HG03520 (cell line): ENCODE measurements at regions not wholly inside any gene's neighbourhood (a gene's known extent, or its start where the extent isn't known, plus 50 kb on each side); places are given as distances from the start of the nearest gene placed in this dataset.
"Not testable (repeated sequence)": the region's sequence is repeated elsewhere in the genome, so short reads cannot be mapped to it uniquely, and the experiment has no call there.

Source experiments
- ATAC-seq: cut with Tn5 transposase; IDR thresholded peaks from one replicate; pipeline ENCODE4 v1.9.1; 2021; ENCODE audit warnings: mild to moderate bottlenecking, moderate library complexity; ENCODE audit not compliant: unreplicated experiment

DNA sequence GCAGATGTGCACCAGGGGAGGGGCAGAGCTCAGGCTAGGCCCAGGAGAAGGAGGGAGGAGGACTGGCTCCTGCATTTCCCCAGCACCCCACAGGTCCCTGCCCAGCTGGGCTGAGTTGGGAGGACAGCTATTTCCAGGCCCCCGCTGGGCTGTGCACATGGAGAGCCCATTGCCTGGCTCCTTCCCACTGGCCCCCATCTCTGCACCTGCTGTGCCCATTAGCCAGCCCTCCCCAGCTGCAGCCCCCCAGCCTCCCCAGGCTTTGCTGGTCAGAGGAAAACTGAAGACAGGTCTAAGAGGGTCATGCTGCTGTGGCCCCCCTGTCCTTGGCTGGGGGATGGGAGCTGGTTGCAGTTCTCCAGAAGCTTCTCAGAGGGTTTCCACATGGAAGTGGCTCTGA, 81.8 kb upstream of the SHANK2 start:
- ATAC-seq, result no peak

DNA sequence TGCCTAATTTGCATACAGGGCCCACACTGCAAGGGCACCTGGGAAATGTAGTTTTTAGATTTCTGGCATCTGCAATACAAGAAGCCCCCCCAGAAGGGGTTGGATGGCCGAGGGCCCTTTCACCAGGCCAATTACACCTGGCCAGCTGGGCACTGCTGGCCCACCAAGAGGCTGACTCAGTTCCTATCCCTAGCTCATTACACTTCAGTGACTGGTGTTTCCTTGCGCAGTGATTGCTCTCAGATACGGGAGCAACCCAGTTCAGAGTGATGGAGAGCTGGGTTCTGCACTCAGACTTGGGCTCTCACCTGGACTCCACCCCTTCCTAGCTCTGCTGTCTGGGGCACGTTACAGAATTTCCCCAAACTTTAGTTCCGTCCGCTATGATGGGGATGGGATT, 81.1 kb upstream of the SHANK2 start:
- no peak for ATAC-seq

DNA sequence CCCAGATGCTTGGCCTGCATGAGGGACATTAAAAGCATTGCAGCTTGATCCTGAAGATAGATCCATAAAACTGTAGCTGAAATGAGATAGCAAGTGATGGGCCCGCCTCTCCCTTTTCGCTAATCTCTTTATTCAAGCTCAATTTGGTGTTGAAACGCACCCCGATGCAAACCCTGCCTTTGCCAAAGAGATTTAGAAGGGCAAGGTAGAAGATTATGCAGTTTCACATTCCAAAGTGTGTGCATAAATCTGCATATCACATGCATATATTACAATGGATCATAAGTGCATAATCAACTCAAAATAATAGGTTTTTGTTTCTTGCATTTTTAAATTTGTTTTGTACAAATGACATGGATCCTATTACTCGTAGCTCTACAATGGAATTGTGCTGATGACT, 80.1 kb upstream of the SHANK2 start:
- no peak for ATAC-seq

DNA sequence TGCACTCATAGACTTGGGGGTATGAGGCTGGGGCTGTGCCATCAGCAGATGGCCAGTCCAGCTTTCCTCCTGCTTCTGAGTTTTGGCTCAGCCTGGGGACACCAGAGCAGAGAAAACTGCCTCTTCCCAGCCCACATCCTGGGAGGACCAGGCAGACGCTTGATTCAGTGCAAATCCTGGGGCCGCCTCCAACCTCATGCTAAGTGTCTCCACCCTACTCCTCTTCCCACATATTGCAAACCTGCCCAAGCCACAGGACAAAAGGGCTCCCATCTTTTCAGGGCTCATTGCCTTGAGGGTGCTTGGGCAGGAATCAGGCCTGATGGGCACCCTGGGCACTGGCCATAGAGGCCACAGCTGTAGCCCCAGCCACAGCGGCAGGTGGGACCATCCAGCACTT, 79.7 kb upstream of the SHANK2 start:
- ATAC-seq, result no peak

DNA sequence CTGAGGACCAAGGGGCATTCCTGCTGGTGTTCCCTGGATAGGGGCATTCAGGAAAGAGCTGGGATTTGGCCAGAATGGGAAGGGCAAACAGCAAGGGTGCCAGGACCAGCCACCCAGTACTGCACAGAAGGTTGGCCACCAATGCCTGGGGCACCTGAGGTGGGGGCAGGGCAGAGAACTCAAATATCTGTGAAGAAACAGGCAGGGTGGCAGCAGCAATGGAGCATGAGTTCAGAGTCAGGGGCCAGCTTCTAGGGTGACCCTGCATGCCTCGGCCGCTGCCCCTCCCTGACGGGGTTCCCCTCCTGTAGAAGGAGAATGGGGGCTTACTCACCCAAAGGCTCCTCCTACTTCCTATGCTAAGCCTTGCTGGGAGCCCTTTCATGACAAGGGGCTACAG, 79.3 kb upstream of the SHANK2 start:
- ATAC-seq, result no peak

DNA sequence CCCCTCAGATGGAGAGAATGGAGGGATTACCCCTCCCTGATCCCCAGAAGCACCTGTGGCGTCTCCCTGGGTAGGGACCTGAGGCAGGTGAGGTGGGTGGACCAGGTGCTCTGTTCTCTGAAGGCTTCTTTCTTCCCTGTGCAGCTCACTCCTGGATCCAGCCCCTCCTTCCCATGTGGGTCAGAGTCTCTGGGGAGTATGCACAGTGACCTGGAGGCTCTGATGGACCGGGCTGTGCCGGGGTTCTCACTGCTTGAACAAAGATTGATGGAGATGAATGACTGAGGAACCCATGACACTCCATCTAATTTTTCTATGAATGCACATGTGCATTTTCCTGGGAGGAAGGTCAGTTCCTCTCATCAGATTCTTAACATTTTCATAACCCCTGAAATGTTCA, 78.6 kb upstream of the SHANK2 start:
- no peak for ATAC-seq

DNA sequence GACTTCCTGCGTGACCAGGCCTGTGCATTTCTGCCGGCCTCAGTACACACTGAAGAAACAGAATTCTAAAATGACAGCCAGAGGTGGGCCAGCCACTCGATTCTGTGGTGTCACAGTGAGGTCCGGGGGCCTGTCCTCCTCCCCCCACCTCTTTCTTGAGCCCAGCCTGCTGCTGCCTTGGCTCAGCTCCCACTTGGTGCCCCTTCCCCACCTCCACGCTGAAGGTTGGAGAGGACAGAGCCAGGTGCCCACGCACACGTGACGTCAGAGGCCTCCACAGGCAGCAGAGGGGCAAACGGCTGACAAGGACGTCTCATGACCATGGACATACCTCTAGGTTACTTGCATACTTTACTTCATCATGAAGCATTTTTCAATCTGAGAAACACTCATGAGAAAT, 78.0 kb upstream of the SHANK2 start:
- no peak for ATAC-seq

DNA sequence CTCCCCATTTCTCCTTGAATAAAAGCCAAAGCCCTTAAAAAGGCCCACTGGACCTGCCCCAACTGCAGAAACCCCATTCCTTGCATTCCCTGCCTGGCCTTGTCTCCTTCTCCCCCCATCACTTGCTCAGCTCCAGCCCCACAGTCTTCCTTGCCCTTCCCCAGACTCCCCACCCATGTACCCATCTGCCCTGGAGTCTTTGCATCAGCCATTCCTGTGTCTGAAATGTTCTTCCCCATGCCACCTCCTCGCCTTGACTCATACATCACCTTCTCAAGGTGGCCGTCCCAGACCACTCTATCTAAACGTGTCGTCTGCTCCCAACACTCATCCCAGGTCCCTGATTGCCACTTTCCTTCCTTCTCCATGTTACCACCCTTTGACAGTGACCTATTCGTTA, 77.4 kb upstream of the SHANK2 start:
- ATAC-seq, result no peak

DNA sequence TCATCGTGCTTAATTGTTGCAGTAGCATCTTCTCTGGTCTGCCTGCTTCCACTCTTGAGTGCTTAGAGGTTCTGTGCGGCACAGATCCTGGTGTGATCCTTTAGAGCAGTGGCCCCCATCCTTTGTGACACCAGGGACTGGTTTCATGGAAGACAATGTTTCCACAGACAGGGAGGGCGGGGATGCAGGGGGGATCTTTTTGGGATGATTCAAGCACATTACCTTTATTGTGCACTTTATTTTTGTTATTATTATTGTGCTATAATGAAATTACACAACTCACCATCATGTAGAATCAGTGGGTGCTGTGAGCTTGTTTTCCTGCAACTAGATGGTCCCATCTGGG, 76.8 kb upstream of the SHANK2 start:
- no peak for ATAC-seq

DNA sequence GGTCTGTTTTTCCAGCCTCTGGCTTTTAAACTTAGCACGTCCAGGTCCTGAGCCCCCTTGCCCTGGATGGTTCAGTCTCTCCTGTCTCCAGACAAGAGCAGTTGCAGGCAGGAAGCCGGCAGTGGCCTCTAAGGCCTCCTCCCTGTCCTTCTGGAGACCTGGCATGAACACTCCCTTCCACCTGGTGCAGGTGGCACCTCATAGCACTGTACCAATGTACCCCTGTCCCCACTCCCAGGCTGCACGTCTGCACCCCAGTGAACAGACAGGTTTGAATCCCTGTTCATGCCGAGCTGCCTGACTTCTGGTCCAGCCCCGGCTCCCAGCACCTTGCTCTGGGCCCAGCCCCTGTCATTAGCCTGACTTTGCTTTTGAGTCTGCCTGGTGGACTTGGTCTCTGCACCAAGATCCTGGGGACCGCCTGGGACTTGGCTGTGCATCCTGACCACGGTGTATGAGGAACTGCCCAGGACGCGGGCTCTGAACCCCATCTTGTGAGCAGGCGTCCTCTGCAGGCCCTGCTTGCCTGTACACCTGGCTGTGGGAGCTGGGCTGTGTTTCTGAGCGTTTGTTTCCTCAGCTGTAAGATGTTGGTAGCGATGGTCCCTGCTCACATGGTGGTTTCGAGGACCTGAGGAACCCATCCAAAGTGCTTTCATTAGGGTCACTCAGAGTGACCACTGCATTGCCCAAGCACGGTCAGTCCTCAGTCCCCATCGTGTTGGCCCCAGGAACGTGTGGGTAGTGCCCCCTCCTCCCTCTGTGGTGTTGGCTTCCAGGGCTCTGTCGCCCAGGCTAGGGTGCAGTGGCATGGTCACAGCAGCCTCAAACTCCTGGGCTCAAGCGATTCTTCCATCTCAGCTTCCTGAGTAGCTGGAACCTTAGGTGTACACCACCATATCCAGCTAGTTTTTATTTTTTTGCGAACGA, 75.0 kb upstream of the SHANK2 start:
- no peak for ATAC-seq

DNA sequence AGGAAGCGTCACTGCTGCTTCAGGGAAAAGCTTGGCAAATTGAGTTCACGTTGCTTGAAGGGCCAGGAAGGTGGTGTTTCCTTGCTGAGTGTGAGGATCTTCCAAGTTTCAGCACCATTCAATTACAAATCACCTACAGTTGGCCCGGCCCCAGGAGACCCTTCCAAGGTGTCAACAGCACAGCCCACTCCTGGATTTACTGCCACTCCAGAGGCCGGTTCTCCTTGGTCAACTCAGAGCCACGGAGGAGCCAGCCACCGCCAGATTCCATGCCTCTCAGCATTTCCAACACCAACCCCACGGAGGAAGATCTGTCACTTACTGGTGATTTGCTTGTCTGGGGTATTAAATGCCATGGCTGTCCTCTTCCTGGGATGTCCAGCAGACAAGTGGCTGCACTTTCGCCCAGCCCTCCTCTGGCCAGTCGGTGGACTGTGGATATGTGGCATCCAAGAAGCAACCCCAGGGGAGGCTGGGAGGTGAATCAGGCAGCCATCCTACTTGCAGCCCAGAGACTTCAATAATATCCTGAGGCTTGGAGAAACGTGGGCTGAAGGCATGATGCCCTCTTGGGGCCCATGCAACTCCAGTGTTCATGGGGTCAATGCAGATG, 74.1 kb upstream of the SHANK2 start:
- no peak for ATAC-seq

DNA sequence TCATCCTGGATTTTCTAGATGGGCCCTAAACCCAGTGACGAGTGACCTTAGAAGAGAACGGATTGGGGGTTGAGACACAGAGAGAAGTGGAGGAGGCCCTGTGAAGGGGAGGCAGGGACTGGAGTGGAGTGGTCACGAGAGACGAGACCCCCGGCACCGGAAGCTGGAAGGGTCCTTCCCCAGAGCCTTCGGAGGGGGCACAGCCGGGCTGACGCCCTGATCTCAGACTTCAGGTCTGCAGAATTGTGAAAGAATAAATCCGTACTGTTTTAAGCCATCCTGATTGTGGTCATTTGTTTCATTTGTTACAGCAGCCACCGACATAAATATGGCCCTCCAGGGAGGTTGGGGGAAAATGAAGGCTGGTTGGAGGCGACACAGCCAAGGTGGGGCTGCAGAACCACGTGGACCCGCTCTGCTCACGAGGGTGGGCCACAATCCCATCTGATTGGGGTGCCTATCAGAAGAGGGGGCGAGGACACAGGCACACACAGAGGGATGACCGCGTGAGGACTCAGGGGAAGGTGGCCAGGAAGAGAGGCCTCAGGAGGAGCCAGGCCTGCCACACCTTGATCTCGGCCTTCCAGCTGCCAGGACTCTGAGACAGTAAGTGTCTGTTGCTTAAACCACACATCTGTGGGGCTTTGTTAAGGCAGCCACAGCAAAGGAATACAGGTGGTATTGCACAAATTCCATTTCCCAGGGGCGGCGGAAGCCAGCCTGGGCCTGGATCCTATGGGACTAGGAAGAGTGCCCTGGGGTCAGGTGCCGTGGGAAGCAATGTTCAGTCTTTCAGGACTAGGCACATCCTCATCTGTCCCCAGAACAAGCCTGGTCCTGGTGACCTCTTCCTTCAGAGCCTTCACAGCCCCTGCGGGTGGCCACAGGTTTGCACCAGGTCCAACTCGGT, 73.3 kb upstream of the SHANK2 start:
- ATAC-seq, result no peak

DNA sequence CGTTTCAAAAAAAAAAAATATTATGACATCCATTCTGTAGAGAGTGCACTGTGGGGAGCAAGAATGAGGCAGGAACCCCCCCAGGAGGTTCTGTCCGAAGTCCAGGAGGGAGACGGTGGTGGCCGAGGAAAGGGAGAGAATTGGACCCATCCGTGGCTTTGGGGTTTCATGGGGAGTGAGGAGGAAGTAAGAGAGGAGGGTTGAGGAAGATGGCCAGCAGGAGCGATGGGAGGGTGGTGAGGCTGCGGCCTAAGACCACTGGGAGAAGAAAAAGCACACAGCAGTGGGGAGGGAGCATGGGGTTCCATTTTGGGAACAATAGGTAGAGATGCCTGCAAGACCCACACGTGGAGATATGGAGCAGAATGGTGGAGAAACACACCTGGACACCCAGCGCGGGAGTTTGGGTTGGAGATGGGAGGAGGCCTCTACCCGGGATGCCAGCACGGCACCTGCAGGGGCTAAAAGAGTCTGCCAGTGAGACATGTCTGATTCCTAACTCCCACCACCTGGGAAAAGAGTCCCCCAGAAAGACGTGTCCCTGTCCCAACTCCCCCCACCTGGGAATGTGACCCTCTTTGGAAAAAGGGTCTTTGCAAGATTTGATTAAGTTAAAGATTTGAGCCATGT, 72.5 kb upstream of the SHANK2 start:
- ATAC-seq, result no peak

DNA sequence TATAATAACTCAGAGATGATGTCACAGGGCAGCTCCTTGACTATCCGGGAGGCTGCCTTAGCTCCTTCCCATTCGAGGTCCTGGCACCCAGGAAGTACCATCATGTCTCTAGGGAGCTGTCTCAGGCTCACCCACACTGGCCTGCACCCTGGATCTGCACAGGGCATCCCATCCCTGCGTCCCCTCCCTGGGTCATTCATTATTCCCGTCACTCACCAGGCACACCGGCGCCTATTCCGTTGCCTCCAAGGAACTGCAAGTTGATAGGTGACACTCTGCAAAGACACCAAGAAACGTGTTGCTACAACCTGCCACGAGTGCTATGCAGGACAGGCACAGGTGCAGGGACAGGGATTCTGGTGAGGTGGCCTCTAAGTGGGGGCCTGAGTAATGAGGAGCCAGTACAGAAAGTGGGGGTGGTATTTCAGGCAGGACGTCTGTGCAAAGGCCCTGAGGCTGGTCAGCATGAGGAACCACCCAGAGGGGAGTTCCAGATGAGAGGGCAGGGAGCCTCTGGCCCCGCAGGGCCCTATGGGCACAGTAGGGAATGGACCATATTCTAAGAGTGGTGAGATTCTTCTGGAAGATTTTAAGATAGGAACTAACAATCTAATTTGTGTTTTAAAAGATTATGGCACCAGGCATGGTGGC, 71.6 kb upstream of the SHANK2 start:
- no peak for ATAC-seq

DNA sequence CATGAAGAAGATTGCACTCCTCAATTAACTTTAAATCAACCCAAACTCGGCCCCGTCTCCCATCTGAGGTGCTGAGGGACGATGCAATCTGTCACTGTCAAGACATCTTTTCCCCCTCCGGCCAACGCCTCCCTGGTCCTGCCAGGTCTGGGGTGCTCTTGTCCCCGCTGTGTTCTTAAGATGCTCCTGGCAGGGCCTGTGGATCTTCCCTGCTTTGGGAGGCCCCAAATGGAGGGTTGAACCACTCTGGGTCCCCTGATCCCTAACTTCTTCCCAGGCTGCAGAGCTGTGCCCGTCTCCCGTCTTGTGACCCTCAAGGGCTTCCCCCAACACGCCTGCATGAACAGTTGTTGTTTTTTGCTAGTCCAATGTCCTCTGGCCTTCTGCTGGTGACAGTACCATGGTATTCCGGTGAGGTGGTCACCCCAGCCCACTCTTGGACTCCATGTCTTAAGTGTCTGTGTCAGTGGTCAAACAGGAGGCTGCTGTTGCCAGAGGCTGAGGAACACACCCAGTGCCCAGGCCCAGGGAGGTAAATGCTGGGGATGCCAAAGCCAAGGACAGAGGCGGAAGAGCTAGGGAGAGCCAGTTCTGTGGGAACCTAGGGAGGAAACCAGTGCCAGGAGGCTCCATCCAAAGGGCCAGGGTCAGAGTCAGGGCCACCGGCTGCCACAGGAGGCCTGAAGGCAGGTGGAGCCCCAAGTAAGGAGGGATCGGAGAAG, 70.6 kb upstream of the SHANK2 start:
- no peak for ATAC-seq

DNA sequence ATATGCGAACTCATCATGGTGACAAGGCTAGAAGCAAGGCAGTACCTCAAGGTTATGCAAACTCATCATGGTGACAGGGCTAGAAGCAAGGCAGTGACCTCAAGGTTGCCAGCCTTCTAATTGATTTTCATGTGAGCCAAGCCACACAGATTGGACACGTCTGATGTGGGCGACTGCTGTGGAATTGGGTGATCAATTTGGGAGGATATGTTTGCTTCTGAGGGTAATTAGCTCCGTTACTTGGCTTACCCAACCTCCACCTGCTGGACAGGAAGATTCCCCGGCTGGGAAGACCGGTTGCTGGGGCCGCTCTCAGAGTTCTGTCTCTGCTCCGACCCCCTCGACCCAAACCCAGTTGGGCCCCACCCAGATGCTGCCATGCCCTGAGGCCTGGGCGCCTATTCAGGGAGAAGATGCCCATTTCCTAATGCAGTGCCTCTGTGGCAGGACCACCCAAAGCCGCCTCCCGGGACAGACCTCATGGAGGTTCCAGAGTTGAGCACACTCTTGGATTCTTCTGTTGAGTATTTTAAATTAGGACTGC, 69.9 kb upstream of the SHANK2 start:
- no peak for ATAC-seq

DNA sequence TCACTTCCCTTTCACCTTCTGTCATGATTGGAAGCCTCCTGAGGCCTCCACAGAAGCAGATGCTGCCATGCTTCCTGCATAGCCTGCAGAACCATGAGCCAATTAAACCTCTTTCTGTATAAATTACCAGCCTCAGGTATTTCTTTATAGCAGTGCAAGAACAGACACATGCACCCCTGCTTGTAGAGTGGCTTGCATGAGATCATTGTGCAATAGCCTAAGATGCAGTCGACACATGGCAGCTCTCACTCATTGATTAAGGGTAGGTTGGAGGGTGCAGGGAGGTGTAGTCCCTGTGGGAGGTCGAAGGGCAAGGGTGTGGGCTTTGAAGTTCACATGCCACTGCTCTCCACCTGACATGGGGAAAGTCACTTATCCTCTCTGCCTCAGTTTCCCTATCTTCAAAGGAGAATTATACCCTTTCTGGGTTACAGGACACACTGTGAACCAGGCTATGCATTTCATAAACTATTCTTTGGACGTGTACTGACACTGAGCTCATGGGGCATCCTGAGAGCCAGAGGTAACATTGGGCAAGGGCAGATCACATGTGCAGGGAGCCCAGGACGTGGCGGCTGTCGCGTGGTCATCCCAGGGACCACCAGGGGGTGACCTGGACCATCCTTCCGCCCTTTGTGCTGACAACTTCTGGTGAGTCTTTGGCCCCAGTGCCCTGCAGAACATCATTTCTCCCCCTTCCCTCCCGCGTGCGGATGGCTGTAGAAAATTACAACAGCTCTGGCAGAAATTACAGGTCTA, 69.2 kb upstream of the SHANK2 start:
- no peak for ATAC-seq

DNA sequence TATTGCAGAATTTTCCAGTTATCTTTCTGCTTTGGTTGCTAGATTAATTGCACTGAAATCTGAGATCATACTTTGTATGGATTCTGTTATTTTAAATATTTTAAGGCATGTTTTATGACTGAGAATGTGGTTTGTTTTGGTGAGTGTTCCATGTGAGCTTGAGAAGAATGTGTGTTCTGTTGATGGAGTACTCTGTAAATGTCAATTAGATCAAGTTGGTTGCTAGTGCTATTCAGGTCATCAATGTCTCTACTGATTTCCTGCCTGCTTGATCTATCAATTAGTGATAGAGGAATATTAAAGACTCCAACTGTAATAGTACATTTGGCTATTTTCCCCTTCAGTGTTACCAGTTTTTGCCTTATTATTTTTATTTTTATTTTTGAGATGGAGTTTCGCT, 64.3 kb upstream of the SHANK2 start:
- ATAC-seq, result no peak

DNA sequence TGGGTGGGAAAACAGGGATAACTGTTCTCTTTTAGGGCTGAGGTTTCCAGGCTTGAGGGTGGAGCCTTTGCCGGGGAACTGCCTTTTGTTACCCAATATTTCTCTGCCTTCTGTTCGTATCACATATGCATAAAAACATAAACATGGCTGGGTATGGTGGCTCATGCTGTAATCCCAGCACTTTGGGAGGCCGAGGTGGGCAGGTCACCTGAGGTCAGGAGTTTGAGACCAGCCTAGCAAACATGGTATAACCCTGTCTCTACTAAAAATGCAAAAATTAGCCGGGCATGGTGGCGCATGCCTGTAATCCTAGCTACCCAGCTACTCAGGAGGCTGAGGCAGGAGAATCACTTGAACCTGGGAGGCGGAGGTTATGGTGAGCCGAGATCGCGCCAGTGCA, 60.2 kb upstream of the SHANK2 start:
- not testable (repeated sequence) for ATAC-seq
